HCT116 (cell line): ENCODE measurements at regions not wholly inside any gene's neighbourhood (a gene's known extent, or its start where the extent isn't known, plus 50 kb on each side); places are given as distances from the start of the nearest gene placed in this dataset.
A peak's percentile ranks its signal among the peaks of the same experiment; 100 is the strongest.
"Not testable (repeated sequence)": the region's sequence is repeated elsewhere in the genome, so short reads cannot be mapped to it uniquely, and the experiment has no call there.

Source experiments
- ATAC-seq: fragments of 200-7000 bp; cut with Tn5 transposase; 2 replicates; pipeline ENCODE4 v1.9.1; 2020; ENCODE audit warnings: mild to moderate bottlenecking, moderate library complexity
- BruUV-seq: library from RNA; stranded (reverse); fragments of 400-500 nt; replicated peaks from 2 replicates; lab custom pipeline; 2021; lab: Mats Ljungman, UMichigan
- CTCF ChIA-PET: fragments of 300-600 bp; sonication (Branson Sonifier 250); formaldehyde crosslinking; loops from one replicate; lab custom pipeline; 2021; ENCODE audit warnings: antibody characterized with exemption; lab: Charles Lee
- POLR2A ChIA-PET: fragments of 300-600, 350-600 bp; sonication (Branson Sonifier 250); formaldehyde crosslinking; loops from one replicate; lab custom pipeline; 2021; ENCODE audit warnings: antibody characterized with exemption; lab: Charles Lee
- RAD21 ChIA-PET, 2 experiments: fragments of 300-600 bp; sonication (Branson Sonifier 250); formaldehyde crosslinking; loops; one replicate each; lab custom pipeline; 2023; ENCODE audit warnings: low total read pairs in 2 of 2; ENCODE audit not compliant: uncharacterized antibody in 2 of 2, unreplicated experiment in 2 of 2, low non-redundant PET in 1 of 2; lab: Charles Lee
- DNase-seq: peaks from one replicate; pipeline ENCODE4 v3.0.0-alpha.2; 2010; ENCODE audit warnings: low read depth, low spot score
- H2AFZ ChIP-seq: fragments of 200-600 bp; shearing (Covaris generic), sonication (generic); 2 replicates; pipeline ENCODE4 v1.6.1; 2017; ENCODE audit warnings: low read depth, mixed run types, mixed read lengths, antibody characterized with exemption, low read length; ENCODE audit not compliant: poor library complexity, severe bottlenecking
- H3K27ac ChIP-seq: 2 replicates; pipeline ENCODE4 v1.5.1; 2012; ENCODE audit warnings: low read depth, low read length
- H3K27me3 ChIP-seq: fragments of 200-600 bp; sonication (generic); 2 replicates; pipeline ENCODE4 v1.6.1; 2016; ENCODE audit warnings: mixed run types, low read length, mixed read lengths; ENCODE audit not compliant: insufficient read depth
- H3K36me3 ChIP-seq, 2 experiments: fragments of 200-500 bp in 1 of 2; fragments of 200-600 bp in 1 of 2; sonication (Bioruptor generic) in 1 of 2; sonication (generic) in 1 of 2; 2 replicates each; pipeline versions ENCODE4 v1.5.1 to v1.6.1; 2014 to 2016; ENCODE audit warnings: low read length in 2 of 2, inconsistent platforms in 1 of 2, mixed read lengths in 1 of 2, mixed run types in 1 of 2; ENCODE audit not compliant: insufficient read depth in 2 of 2, control insufficient read depth in 1 of 2
- H3K4me1 ChIP-seq, 2 experiments: fragments of 200-600 bp in 1 of 2; sonication (generic) in 1 of 2; 2 replicates each; pipeline versions ENCODE4 v1.5.1 to v1.6.1; 2012 to 2017; ENCODE audit warnings: low read length in 2 of 2, inconsistent platforms in 1 of 2, mild to moderate bottlenecking in 1 of 2, mixed read lengths in 1 of 2, mixed run types in 1 of 2, moderate library complexity in 1 of 2; ENCODE audit not compliant: insufficient read depth in 2 of 2, control insufficient read depth in 1 of 2
- H3K4me2 ChIP-seq: fragments of 200-600 bp; sonication (generic); 2 replicates; pipeline ENCODE4 v1.6.1; 2017; ENCODE audit warnings: mixed run types, low read length, mixed read lengths
- H3K4me3 ChIP-seq, 2 experiments: fragments of 200-600 bp in 1 of 2; sonication (generic) in 1 of 2; replicated peaks in 1 of 2; 2 replicates each; pipeline ENCODE4 v1.5.1; 2011 to 2016; ENCODE audit warnings: low read length in 2 of 2, control low read depth in 1 of 2, low read depth in 1 of 2, mild to moderate bottlenecking in 1 of 2, mixed read lengths in 1 of 2, mixed run types in 1 of 2
- H3K79me2 ChIP-seq: fragments of 200-600 bp; sonication (generic); 2 replicates; pipeline ENCODE4 v1.6.1; 2017; ENCODE audit warnings: mild to moderate bottlenecking, mixed run types, low read length, moderate library complexity, mixed read lengths; ENCODE audit not compliant: insufficient read depth
- H3K9ac ChIP-seq: fragments of 200-600 bp; sonication (generic); 2 replicates; pipeline ENCODE4 v1.6.1; 2016; ENCODE audit warnings: low read length, mixed read lengths
- H3K9me2 ChIP-seq: fragments of 200-600 bp; sonication (generic), shearing (Covaris generic); 2 replicates; pipeline ENCODE4 v1.6.1; 2017; ENCODE audit warnings: mixed run types, mild to moderate bottlenecking, moderate library complexity; ENCODE audit not compliant: insufficient read depth
- H3K9me3 ChIP-seq, 2 experiments: fragments of 200-500 bp in 1 of 2; fragments of 200-600 bp in 1 of 2; sonication (Bioruptor generic) in 1 of 2; sonication (generic) in 1 of 2; 2 replicates each; pipeline ENCODE4 v1.6.1; 2014 to 2017; ENCODE audit warnings: low read length in 2 of 2, mixed read lengths in 2 of 2, inconsistent platforms in 1 of 2, low read depth in 1 of 2, mild to moderate bottlenecking in 1 of 2, mixed run types in 1 of 2, moderate library complexity in 1 of 2; ENCODE audit not compliant: control insufficient read depth in 1 of 2, insufficient read depth in 1 of 2
- H4K20me1 ChIP-seq: fragments of 200-600 bp; sonication (generic), shearing (Covaris generic); 2 replicates; pipeline ENCODE4 v1.6.1; 2017; ENCODE audit warnings: mixed run types, mild to moderate bottlenecking, moderate library complexity; ENCODE audit not compliant: insufficient read depth
- CTCF ChIP-seq, 3 experiments: fragments of 200-600 bp in 1 of 3; sonication (generic) in 1 of 3; IDR thresholded peaks in 2 of 3; conservative IDR thresholded peaks in 1 of 3; 2 replicates each; pipeline ENCODE4 v1.5.1; 2012 to 2017; ENCODE audit warnings: low read depth in 2 of 3, low read length in 2 of 3, antibody characterized with exemption in 1 of 3, borderline replicate concordance in 1 of 3, control low read depth in 1 of 3, mild to moderate bottlenecking in 1 of 3, mixed read lengths in 1 of 3, mixed run types in 1 of 3, moderate library complexity in 1 of 3; ENCODE audit not compliant: insufficient read depth in 1 of 3
- RAD21 ChIP-seq: IDR thresholded peaks from 2 replicates; pipeline ENCODE4 v1.6.1; 2012; ENCODE audit warnings: low read depth, mild to moderate bottlenecking
- intact Hi-C: fragments of 100-400 bp; cut with micrococcal nuclease; formaldehyde crosslinking; loops from 2 replicates; pipeline ENCODE4 v1.10.0; 2022

GRCh38 chr1:148345659-148346151, 137.4 kb downstream of the PPIAL4G start:
- peak; percentile 53 for TF ChIP-seq RAD21
- TF ChIP-seq CTCF (IDR thresholded peaks at IDR 0.05 in 2 of 3, conservative IDR thresholded peaks at IDR 0.05 in 1 of 3; ENCODE audit: borderline replicate concordance in 1 of 3, insufficient read depth in 1 of 3, low read depth in 2 of 3, low read length in 2 of 3), result peak; percentile 32 to 61 (median 56); a peak in 5 of 6 replicates
- intact Hi-C loops, H3K9me2 ChIP-seq, BruUV-seq, H3K27me3 ChIP-seq, H4K20me1 ChIP-seq, DNase-seq, H3K9ac ChIP-seq, CTCF ChIA-PET, H3K79me2 ChIP-seq, H3K9me3 ChIP-seq, H3K36me3 ChIP-seq, H3K27ac ChIP-seq, H3K4me3 ChIP-seq, RAD21 ChIA-PET, H3K4me2 ChIP-seq: not testable (repeated sequence)
- peak; percentile 81 for ATAC-seq
- POLR2A ChIA-PET, result interaction anchor here (1.0 to 1.4 kb wide), 2 partner anchors 11 to 82 kb away, joined by 5 read pairs; no protein-coding TSS in a partner anchor
- Histone ChIP-seq H2AFZ (peak overlapping the region; percentile 71), H3K4me1 (peaks cover 0 to 17% of the 10 kb centered on the region in 2 experiments; a peak in 2 of 4 replicates)

GRCh38 chr1:148344651-148345050, 138.5 kb downstream of the PPIAL4G start:
- CTCF ChIA-PET, ATAC-seq, H3K9ac ChIP-seq, intact Hi-C loops, H3K4me3 ChIP-seq, H3K79me2 ChIP-seq, H3K9me2 ChIP-seq, H3K27me3 ChIP-seq, H3K27ac ChIP-seq, H2AFZ ChIP-seq, H3K4me2 ChIP-seq, H3K36me3 ChIP-seq, H3K9me3 ChIP-seq, H4K20me1 ChIP-seq, RAD21 ChIA-PET, DNase-seq, BruUV-seq: not testable (repeated sequence)
- POLR2A ChIA-PET, result interaction anchor here (0.8 to 1.4 kb wide), 2 partner anchors 10 to 81 kb away, joined by 3 to 5 read pairs; no protein-coding TSS in a partner anchor
- H3K4me1 ChIP-seq, result peaks cover 0 to 17% of the 10 kb centered on the region in 2 experiments; a peak in 2 of 4 replicates

- DNase-seq, H3K9me2 ChIP-seq, H3K27ac ChIP-seq, H3K9ac ChIP-seq, H4K20me1 ChIP-seq, H3K27me3 ChIP-seq, ATAC-seq, CTCF ChIA-PET, H3K9me3 ChIP-seq, POLR2A ChIA-PET, intact Hi-C loops, H3K79me2 ChIP-seq, H3K4me3 ChIP-seq, BruUV-seq, H3K36me3 ChIP-seq, H2AFZ ChIP-seq: not testable (repeated sequence)
- H3K4me2 ChIP-seq, result peak overlapping the region; percentile 36
- RAD21 ChIA-PET, result interaction anchor here in 1 of 2 experiments (0.9 kb wide), 1 partner anchor 8 kb away, joined by 4 read pairs; no protein-coding TSS in a partner anchor
- H3K4me1 ChIP-seq, result peaks cover 0 to 17% of the 10 kb centered on the region in 2 experiments; a peak in 2 of 4 replicates
These were observed 141.4 kb downstream of the PPIAL4G start for GRCh38 chr1:148341729-148342128.
